ENCODE measurements at regions not wholly inside any gene's neighbourhood (a gene's known extent, or its start where the extent isn't known, plus 50 kb on each side); places are given as distances from the start of the nearest gene placed in this dataset.

GRCh38 chr1:229068270-229068987, 202.5 kb upstream of the RAB4A start:
- peaks cover 8% of the 10 kb centered on the region for H3K4me1 ChIP-seq
- H3K4me2 ChIP-seq (ENCODE audit: low read length), result no peak overlapping the region
- no peak overlapping the region for H2AFZ ChIP-seq
- H3K9ac ChIP-seq, result no peak overlapping the region
- H3K27ac ChIP-seq, result peak overlapping the region; percentile 24
- no peak overlapping the region for H3K4me3 ChIP-seq (ENCODE audit: low read depth, low read length)
- no peaks in the 10 kb centered on the region for H3K9me3 ChIP-seq (ENCODE audit: control insufficient read depth, low read length)
- no peak for TF ChIP-seq CTCF (IDR thresholded peaks at IDR 0.05)
- H3K27me3 ChIP-seq (ENCODE audit: control insufficient read depth, insufficient read depth, low read length), result no peaks in the 10 kb centered on the region
- H3K36me3 ChIP-seq (ENCODE audit: control insufficient read depth, insufficient read depth, low read length), result no peaks in the 10 kb centered on the region
- H3K79me2 ChIP-seq, result no peaks in the 10 kb centered on the region

GRCh38 chr1:229069176-229069575, 201.7 kb upstream of the RAB4A start:
- H3K27ac ChIP-seq, result no peak overlapping the region

GRCh38 chr1:229070168-229070567, 200.7 kb upstream of the RAB4A start:
- Histone ChIP-seq H3K79me2 (no peaks in the 10 kb centered on the region), H3K27ac (peak overlapping the region; percentile 36), H2AFZ (peak overlapping the region; percentile 58), H3K4me2 (ENCODE audit: low read length) (peak overlapping the region; percentile 33), H3K4me3 (ENCODE audit: low read depth, low read length) (no peak overlapping the region), H3K9me3 (ENCODE audit: control insufficient read depth, low read length) (no peaks in the 10 kb centered on the region), H3K4me1 (peaks cover 8% of the 10 kb centered on the region), H3K27me3 (ENCODE audit: control insufficient read depth, insufficient read depth, low read length) (no peaks in the 10 kb centered on the region), H3K9ac (no peak overlapping the region), H3K36me3 (ENCODE audit: control insufficient read depth, insufficient read depth, low read length) (no peaks in the 10 kb centered on the region)
- no peak for TF ChIP-seq CTCF (IDR thresholded peaks at IDR 0.05)

More at GRCh38 chr1:229069176-229069575, 201.7 kb upstream of the RAB4A start:
- Histone ChIP-seq H3K9ac (no peak overlapping the region), H3K36me3 (ENCODE audit: control insufficient read depth, insufficient read depth, low read length) (no peaks in the 10 kb centered on the region), H2AFZ (no peak overlapping the region), H3K4me1 (peaks cover 8% of the 10 kb centered on the region), H3K4me2 (ENCODE audit: low read length) (no peak overlapping the region), H3K27me3 (ENCODE audit: control insufficient read depth, insufficient read depth, low read length) (no peaks in the 10 kb centered on the region), H3K79me2 (no peaks in the 10 kb centered on the region), H3K4me3 (ENCODE audit: low read depth, low read length) (no peak overlapping the region), H3K9me3 (ENCODE audit: control insufficient read depth, low read length) (no peaks in the 10 kb centered on the region)
- no peak for TF ChIP-seq CTCF (IDR thresholded peaks at IDR 0.05)

GRCh38 chr1:229073251-229073650, 197.7 kb upstream of the RAB4A start:
- H2AFZ ChIP-seq, result no peak overlapping the region
- TF ChIP-seq CTCF (IDR thresholded peaks at IDR 0.05), result no peak
- peaks cover 11% of the 10 kb centered on the region for H3K4me1 ChIP-seq
- no peak overlapping the region for H3K27ac ChIP-seq
- no peaks in the 10 kb centered on the region for H3K79me2 ChIP-seq
- H3K36me3 ChIP-seq (ENCODE audit: control insufficient read depth, insufficient read depth, low read length), result no peaks in the 10 kb centered on the region
- no peak overlapping the region for H3K4me2 ChIP-seq (ENCODE audit: low read length)
- H3K9ac ChIP-seq, result no peak overlapping the region
- no peaks in the 10 kb centered on the region for H3K27me3 ChIP-seq (ENCODE audit: control insufficient read depth, insufficient read depth, low read length)
- no peak overlapping the region for H3K4me3 ChIP-seq (ENCODE audit: low read depth, low read length)
- no peaks in the 10 kb centered on the region for H3K9me3 ChIP-seq (ENCODE audit: control insufficient read depth, low read length)

- H2AFZ ChIP-seq, result no peak overlapping the region
- H3K36me3 ChIP-seq (ENCODE audit: control insufficient read depth, insufficient read depth, low read length), result no peaks in the 10 kb centered on the region
- H3K4me1 ChIP-seq, result peaks cover 8% of the 10 kb centered on the region
- no peaks in the 10 kb centered on the region for H3K9me3 ChIP-seq (ENCODE audit: control insufficient read depth, low read length)
- H3K79me2 ChIP-seq, result no peaks in the 10 kb centered on the region
- no peak overlapping the region for H3K4me2 ChIP-seq (ENCODE audit: low read length)
- no peak for TF ChIP-seq CTCF (IDR thresholded peaks at IDR 0.05)
- H3K27ac ChIP-seq, result no peak overlapping the region
- no peaks in the 10 kb centered on the region for H3K27me3 ChIP-seq (ENCODE audit: control insufficient read depth, insufficient read depth, low read length)
- no peak overlapping the region for H3K4me3 ChIP-seq (ENCODE audit: low read depth, low read length)
- H3K9ac ChIP-seq, result no peak overlapping the region
Observed at GRCh38 chr1:229075217-229075616, 195.7 kb upstream of the RAB4A start.

All from parathyroid adenoma (tissue), 2 donors.